Iris pigment epithelial cell (primary cell): ENCODE measurements at regions not wholly inside any gene's neighbourhood (a gene's known extent, or its start where the extent isn't known, plus 50 kb on each side); places are given as distances from the start of the nearest gene placed in this dataset.

ENCODE experiments used
- DNase-seq: peaks from one replicate; pipeline ENCODE4 v3.0.0-alpha.2; 2011; ENCODE audit warnings: low read depth

- peak; percentile 10 for DNase-seq
These were observed 77.6 kb upstream of the ZNF516 start for GRCh38 chr18:76572518-76573247.

GRCh38 chr18:76571689-76572088 lies 76.6 kb upstream of the ZNF516 start:
- DNase-seq = no peak

GRCh38 chr18:76570856-76571255 lies 75.8 kb upstream of the ZNF516 start:
- DNase-seq = no peak

- DNase-seq = no peak
These were observed 74.8 kb upstream of the ZNF516 start for GRCh38 chr18:76569644-76570419.

DNA sequence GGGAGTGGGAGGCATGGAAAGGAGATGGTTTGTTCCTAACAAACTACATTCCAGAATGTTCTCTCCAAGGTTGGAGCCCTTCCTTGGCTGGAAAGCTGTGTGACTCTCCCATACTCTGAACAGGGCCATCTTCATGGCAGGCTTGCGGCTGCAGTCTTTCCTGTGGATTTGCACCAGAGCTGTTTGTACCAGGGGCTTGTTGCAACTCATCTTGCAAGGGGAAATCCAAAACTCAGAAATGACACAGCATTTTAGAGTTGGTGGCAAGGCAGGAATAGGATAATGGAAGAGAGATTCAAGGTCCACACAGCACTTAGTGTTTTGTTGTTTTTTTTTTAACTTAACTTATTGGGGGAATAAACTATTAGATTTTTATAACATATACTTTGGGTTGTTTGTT lies 73.7 kb upstream of the ZNF516 start:
- DNase-seq = peak; percentile 20

DNA sequence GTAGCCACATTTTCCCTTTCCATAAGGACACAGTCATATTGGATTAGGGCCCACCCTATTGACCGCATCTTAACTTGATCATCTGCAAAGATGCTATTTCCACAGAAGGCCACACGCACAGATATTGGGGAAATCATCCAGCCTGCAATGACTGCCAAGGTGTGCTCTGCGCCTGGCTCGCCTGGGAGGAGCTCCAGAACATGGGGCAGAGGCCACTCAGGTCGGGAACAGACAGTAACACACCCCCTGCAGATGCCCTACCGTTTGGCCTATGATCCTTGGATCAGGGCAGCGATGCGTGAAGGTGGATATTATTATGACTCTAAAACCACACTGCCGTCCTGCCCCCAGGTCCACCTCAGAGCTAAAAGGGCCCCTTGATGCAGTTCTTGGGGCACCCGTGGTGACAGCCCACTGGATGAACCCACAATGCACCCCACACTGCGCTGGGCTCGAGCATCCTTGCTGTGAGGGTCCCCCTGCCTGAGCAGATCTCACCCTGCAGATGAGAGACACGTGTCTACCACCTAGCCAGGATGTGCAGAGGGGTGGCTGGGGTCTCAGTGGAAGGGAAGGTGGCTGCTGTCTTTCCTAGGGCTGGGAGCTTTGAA lies 72.9 kb upstream of the ZNF516 start:
- no peak for DNase-seq

DNA sequence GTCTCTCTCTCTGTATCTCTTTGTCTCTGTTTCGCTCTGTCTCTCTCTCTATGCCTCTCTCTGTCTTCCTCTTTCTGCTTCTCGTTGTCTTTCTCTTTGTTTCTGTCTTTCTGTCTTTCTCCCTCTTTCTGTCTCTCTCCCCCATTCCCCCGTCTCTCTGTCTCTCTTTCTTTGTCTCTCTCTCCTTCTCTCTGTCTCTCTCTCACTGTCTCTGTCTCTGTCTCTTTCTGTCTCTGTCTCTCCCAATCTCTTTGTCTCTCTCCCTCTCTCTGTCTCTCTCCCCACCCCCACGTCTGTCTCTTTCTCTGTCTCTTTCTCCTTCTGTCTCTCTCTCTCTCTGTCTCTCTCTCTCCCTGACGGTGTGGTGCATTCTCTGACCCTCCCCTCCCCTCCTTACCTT lies 71.9 kb upstream of the ZNF516 start:
- DNase-seq = no peak

GRCh38 chr18:76565238-76566173 lies 70.5 kb upstream of the ZNF516 start:
- peak; percentile 97 for DNase-seq

DNA sequence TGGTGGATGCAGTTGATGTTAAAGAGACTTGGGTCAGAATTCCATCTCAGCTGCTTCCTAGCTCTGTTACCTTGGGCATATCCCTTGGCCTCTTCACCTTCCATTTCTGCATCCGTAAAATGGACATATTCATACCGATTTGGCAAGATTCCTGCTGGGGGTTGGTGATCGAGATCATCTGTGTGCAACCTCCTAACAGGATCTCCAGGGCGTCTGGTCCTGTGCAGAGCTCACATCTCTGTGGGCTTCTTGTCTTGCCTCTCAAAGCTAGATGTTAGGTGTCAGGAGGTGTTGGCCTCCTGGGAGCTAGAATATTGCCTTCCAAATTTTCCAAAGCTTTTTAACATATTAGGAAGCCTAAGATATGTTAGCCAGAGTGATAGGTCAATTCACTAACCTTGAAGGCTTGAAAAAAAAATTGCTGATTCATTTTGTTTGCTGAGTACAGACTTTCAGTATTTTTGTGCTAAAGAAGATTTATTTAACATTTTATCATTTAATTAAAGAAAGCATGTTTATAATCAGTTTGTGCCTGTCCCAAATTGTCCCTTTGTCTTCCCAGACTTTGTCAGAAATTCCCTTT lies 69.7 kb upstream of the ZNF516 start:
- DNase-seq = no peak

- DNase-seq = peak; percentile 82
These were observed 69.1 kb upstream of the ZNF516 start for GRCh38 chr18:76564117-76564516.

GRCh38 chr18:76562286-76563122 lies 67.5 kb upstream of the ZNF516 start:
- no peak for DNase-seq

DNA sequence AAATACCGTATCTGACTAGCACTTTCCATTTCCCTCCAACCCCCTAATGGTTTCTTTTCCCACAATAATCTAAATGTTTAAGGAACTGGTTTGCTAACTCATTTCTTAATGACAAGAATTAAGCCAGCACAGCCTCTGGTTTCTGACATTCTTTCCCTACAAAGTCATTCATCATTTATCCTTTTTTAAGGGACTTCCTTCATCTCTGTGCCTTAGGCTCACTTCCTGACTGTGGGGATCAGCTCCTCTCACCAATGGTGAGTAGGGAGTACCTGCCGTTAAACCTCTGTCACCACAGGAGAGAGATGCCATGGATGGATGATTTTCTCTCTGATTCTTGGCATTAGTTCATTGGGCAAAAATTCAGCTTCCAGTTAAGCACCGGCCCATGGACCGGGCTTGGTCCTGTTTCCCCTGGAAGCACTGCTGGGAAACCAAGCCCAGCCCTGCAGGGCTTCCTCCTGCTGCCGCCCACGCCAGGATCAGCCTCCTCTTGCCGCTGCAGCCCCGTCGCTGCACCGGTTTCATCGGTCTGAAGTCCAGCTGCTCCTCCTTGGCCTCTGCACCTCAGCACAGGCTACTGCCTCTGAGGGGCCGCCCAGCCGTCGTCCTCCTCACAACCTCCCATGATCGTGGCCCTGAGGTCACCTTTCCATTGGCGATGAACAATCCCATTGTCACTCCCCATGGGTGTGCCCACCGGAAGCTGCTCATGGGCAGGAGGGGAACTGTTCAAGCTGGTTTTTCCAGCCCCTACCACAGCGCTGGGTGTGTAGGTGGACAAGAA lies 64.0 kb upstream of the ZNF516 start:
- DNase-seq = no peak

DNA sequence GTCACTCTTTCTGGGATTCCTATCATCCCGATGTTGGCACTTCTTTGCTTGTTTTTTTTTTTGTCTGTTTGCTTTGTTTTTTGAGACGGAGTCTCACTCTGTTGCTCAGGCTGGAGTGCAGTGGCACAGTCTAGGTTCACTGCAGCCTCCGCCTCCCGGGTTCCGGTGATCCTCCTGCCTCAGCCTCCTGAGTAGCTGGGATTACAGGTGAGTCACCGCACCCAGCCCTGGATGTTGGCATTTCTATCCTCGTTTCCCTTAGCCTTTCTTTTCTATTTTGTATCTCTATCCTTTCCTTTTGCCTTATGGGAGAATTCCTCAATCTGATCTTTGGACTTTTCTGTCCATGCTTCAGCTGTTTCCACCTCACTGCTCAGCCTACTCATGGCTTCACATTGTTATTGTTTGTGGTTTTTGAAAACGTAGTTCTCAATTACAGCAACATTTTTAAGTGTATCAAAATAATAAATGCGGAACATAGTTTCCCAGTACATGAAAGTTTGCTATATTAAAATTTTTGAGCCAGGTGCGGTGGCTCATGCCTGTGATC lies 62.1 kb upstream of the ZNF516 start:
- DNase-seq = peak; percentile 55

- no peak for DNase-seq
These were observed 59.6 kb upstream of the ZNF516 start for GRCh38 chr18:76554547-76555222.

DNA sequence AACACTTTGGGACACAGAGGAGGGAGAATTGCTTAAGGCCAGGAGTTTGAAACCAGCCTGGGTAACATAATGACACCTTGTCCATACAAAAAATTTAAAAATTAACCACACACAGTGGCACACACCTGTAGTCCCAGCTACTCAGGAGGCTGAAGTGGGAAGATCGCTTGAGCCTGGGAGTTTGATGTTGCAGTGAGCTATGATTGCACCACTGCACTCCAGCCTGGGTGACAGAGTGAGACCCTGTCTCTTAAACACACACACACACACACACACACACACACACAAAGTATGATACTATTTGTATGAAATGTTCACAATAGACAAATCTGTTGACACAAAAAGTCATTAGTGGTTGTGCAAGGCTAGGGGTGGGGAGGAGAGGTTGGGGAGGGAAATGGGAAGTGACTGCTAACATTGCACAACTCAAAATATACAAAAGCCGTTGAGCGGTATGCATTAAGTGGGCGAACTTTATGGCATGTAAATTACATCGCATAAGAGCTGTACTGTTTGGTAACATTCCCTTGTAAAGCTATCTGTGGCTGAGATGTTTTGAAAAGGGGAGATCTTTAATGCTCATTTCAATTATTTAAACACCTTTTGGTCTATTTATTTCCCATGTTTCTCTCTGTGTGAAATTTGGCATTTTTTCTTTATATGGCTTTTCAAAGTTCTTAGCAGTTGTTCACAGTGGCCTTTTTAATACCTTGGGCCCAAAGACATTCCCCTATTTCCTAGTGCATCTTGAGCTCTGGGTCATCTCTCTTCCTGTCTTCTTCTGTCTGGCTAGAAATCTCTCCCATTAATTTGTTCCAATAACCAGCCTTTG lies 58.9 kb upstream of the ZNF516 start:
- DNase-seq = peak; percentile 86

GRCh38 chr18:76548541-76548940 lies 53.5 kb upstream of the ZNF516 start:
- DNase-seq = no peak

DNA sequence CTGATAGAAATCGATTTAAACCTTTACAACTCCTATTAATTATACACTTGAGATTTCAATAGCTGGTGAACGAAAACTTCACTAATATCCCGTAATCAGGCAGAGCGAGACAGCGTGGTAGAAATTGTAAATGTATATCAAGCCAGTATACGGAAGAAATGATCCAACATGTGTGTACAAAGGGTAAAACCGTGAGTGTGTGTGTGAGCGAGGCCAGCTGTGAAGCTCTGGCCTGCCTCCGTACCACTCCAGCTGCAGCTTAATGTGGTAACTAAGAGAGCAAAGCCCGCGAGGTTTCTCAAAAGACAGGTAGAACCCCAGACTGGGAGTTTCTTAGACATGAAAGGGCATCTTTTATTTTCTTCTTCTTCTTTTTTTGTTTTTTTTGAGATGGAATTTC lies 52.3 kb upstream of the ZNF516 start:
- no peak for DNase-seq

- DNase-seq = no peak
These were observed 51.4 kb upstream of the ZNF516 start for GRCh38 chr18:76546436-76546835.
